ENCODE measurements at regions not wholly inside any gene's neighbourhood (a gene's known extent, or its start where the extent isn't known, plus 50 kb on each side); places are given as distances from the start of the nearest gene placed in this dataset.
A peak's percentile ranks its signal among the peaks of the same experiment; 100 is the strongest.
"Not testable (repeated sequence)": the region's sequence is repeated elsewhere in the genome, so short reads cannot be mapped to it uniquely, and the experiment has no call there.

- not testable (repeated sequence) for DNase-seq (ENCODE audit: low read depth in 2 of 2)
Measured at GRCh38 chr16:29355339-29356059, 51.0 kb downstream of the NPIPB11 start.

GRCh38 chr16:29354449-29354848, 52.1 kb downstream of the NPIPB11 start:
- not testable (repeated sequence) for DNase-seq (ENCODE audit: low read depth in 2 of 2)

DNA sequence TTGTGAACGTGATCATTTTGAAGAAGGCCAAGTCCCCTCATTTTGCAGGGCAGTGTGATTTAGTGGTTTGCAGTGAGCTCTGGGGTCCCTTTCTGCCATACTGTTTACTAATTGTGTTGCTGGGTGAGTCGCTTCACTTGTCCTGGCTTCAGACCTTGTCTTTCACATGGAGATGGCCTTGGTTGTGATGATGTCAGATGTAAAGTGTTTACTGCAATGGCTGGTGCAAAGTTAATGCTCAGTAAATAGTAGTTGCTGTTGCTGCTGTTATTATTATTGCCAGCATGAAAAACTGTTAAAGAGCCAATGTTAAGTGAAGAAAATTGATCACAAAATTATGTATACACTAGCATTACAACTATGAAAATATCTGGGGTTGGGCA, 53.9 kb downstream of the NPIPB11 start:
- not testable (repeated sequence) for DNase-seq (ENCODE audit: low read depth in 2 of 2)

- not testable (repeated sequence) for DNase-seq (ENCODE audit: low read depth in 2 of 2)
Measured at GRCh38 chr16:29351970-29352616, 54.4 kb downstream of the NPIPB11 start.

DNA sequence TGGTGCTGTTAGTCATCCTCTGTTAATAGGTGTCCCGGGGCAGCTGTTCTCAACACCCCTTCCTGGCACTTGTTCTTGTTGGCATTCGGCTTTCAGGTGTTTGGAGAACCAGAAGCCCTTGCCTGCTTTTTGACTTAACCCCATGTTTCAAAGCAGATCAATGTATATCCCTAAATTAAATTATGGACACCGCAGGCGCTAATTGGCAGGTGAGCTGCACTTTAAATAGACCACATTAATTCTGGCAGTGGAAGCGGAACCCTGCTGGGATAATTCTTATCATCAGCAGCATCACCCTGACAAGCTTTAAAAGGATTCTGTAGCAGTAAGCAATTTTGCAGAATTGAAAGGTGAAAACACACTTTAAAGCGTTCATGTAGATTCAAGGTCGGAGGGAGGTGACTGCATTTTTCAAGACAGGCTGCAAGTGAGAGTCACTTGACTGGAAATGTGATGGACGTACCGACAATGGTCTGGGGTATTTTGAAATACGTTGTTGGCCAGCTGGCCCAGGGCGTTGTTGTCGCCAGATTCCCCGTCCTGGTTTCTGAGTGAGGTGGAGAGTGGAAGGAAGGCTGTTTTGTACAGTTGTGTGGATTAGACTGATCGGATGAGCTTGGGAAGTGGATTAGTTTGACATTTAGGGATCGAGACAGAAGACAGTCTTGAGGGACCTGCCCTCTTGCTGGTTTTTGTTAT, 55.1 kb downstream of the NPIPB11 start:
- DNase-seq (ENCODE audit: low read depth in 2 of 2) = not testable (repeated sequence)

- peak in 1 of 2 donors; percentile 36 for DNase-seq (ENCODE audit: low read depth in 2 of 2)
Measured at GRCh38 chr16:29349966-29350365, 56.5 kb downstream of the NPIPB11 start.

- DNase-seq (ENCODE audit: low read depth in 2 of 2) = not testable (repeated sequence)
Measured at GRCh38 chr16:29348748-29349147, 57.8 kb downstream of the NPIPB11 start.

DNA sequence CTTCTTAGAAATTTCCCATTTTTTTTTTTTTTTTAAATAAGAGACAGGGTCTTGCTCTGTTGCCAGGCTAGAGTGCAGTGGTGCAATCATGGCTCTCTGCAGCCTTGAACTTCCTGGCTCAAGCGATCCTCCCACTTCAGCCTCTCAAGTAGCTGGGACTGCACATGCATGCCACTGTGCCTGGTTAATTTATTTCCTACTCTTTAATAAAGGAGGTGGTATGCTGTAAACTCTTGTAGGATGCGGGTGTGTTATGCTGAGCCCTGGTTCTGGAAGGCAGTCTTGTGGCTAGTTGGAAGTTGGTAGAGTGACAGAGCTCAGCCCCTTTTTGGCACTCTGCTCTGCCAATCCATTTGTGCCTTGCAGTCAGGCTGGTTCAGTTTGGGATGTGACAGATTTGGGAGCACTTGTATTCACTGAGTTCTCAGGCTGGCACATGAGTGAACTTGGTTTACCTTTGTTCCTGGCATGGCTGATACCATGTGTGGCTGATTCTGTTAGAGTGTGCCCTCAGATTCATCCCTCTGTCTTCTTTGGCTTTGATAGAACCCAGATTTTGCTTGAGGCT, 58.3 kb downstream of the NPIPB11 start:
- not testable (repeated sequence) for DNase-seq (ENCODE audit: low read depth in 2 of 2)

- not testable (repeated sequence) for DNase-seq (ENCODE audit: low read depth in 2 of 2)
Measured at GRCh38 chr16:29346796-29347580, 59.5 kb downstream of the NPIPB11 start.

DNA sequence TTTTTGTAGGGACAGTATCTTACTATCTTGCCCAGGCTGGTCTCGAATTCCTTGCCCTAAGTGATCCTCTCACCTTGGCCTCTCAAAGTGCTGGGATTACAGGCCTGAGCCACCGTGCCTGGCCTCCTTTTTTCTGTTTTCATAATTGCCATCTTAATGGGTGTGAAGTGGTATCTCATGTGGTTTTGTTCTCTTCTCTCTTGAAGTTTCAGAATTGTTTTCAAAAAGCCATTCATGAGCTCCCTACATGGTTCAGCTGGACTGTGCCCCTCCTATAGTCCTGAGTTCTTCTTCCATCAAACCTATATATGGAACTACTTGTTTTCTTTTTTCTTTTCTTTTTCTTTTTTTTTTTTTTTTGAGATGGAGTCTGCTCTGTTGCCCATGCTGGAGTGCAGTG, 60.3 kb downstream of the NPIPB11 start:
- not testable (repeated sequence) for DNase-seq (ENCODE audit: low read depth in 2 of 2)

DNA sequence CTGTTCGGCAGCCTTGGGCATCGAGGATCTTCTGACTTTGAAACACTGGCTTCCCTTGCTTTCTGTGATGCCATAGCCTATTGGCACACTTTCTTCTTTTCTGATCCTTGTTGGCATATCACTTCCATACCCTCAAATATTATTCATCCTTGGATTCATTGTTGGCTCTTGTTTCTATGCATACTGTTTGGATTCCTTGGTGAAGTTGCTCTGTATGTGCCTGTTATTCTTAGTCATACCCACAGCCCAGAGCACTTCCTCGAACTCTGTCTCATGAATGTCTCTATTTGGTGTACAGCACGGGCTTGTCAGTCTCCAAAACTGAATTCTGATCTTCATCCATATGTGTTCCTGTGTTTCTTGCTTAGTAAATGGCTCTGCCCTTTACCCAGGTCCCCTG, 63.6 kb downstream of the NPIPB11 start:
- not testable (repeated sequence) for DNase-seq (ENCODE audit: low read depth in 2 of 2)

DNA sequence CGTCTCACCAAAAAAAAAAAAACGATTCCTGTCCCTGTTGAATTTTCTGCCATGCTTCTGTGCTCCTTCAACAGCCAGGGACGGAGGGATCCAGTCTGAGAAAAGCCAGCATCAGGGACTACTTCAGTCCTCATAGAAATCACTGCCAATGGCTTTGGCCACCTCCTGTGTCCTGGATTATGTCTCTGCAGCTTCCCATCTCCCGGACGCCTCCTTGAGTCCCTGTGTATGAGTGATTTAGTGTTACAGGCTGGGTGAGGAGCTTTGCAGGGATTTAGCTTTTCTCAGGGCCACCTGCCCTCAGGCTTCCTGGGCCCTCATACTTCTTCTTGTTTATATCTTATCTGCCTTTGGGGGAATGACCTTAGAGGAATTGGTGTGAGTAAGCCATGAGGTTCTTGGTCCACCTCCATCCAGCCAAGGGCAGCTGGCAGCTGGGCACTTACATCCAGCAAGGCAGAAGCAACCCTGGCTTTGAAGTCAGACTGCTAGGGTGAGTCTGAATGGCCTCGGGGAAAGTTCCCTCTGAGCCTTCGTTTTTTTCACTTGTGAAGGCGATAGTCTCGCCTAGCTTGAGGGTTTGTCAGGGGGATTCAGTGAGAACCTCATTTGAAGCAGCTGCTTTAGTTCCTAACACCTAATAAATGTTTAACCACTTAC, 65.6 kb downstream of the NPIPB11 start:
- DNase-seq (ENCODE audit: low read depth in 2 of 2) = not testable (repeated sequence)

- not testable (repeated sequence) for DNase-seq (ENCODE audit: low read depth in 2 of 2)
Measured at GRCh38 chr16:29340235-29340634, 66.3 kb downstream of the NPIPB11 start.

GRCh38 chr16:29338821-29339700, 67.5 kb downstream of the NPIPB11 start:
- not testable (repeated sequence) for DNase-seq (ENCODE audit: low read depth in 2 of 2)

- DNase-seq (ENCODE audit: low read depth in 2 of 2) = not testable (repeated sequence)
Measured at GRCh38 chr16:29337385-29337901, 69.1 kb downstream of the NPIPB11 start.

DNA sequence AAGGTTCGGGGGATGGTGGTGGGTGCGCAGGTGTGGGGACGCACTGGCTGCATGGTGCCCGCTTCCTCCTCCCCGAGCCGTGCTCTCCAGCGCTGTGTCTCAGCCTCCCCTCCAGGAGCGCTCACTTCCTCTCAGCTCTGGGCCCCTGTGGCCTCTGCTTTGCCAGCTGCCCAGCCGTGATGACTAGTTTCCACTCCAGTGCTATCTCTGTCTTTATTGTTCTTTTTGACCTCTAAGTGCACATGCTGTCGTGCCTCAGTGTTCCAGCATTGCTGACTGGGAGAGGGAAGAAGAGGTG, 71.0 kb downstream of the NPIPB11 start:
- peak in 1 of 2 donors; percentile 29 for DNase-seq (ENCODE audit: low read depth in 2 of 2)

DNA sequence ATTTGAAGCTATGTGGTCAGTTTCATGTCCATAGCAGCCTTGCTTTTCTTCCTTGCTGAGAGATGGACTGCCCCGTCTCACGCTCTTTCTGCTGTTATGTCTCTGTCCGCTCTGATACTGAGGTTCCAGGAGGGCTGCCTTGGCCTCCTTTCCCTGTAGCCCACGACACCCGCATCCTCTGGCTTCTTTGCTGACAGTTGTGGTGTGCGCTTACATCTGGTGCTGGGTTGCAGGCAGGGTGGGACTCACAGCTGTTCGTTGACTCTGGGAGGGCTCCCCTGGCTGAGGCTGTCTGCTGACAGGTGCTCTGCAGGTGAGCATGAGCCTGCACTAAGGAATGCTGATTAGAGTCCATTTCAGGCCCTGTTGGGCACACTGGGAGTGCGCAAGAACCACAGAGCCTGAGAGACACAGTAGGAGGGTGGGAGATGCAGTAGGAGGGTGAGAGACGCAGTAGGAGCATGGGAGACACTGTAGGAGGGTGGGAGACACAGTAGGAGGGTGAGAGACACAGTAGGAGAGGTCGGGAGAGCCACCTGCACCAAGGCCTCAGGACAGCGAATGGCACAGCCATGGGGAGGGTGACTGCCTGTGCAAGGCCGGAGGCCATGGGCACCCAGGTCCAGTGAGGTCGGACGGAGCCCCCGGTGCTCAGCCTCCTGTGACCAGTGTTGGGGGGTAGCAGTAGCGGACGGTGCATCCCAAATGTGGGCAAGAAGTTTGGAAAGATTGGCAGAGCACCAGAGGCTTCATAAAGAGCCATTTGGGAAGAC, 71.5 kb downstream of the NPIPB11 start:
- DNase-seq (ENCODE audit: low read depth in 2 of 2) = not testable (repeated sequence)

GRCh38 chr16:29333492-29334097, 72.9 kb downstream of the NPIPB11 start:
- not testable (repeated sequence) for DNase-seq (ENCODE audit: low read depth in 2 of 2)
